K562 (cell line): ENCODE measurements at regions not wholly inside any gene's neighbourhood (a gene's known extent, or its start where the extent isn't known, plus 50 kb on each side); places are given as distances from the start of the nearest gene placed in this dataset.

Experiments
- CHD1 ChIP-seq: fragments of 200-600 bp; sonication (generic); IDR thresholded peaks from one replicate; pipeline ENCODE4 v1.6.1; 2012; ENCODE audit warnings: mild to moderate bottlenecking, moderate library complexity, low read length, inconsistent platforms
- ELF1 ChIP-seq: fragments of 200-800 bp; sonication (Bioruptor generic); IDR thresholded peaks from 2 replicates; pipeline ENCODE4 v1.6.1; 2016; ENCODE audit warnings: missing genetic modification characterization, missing compliant biosample characterization
- HSF4 ChIP-seq: fragments of 250-450 bp; sonication (Bioruptor Pico); IDR thresholded peaks from 2 replicates; pipeline ENCODE4 v2.1.2; 2022; ENCODE audit warnings: mild to moderate bottlenecking, moderate library complexity, borderline replicate concordance
- NFE2L1 ChIP-seq: fragments of 450-650 bp; IDR thresholded peaks from 2 replicates; pipeline ENCODE4 v1.6.1; 2016; ENCODE audit warnings: missing genetic modification characterization, low read depth, mild to moderate bottlenecking, missing compliant biosample characterization, moderate library complexity, borderline replicate concordance
- NR2F6 ChIP-seq: fragments of 450-650 bp; formaldehyde crosslinking; IDR thresholded peaks from 2 replicates; pipeline ENCODE4 v1.4.0; 2020; ENCODE audit warnings: mild to moderate bottlenecking
- PHF8 ChIP-seq: fragments of 200-600 bp; sonication (generic); IDR thresholded peaks from 2 replicates; pipeline ENCODE4 v1.6.1; 2012; ENCODE audit warnings: mixed run types, mild to moderate bottlenecking, inconsistent platforms, low read length, moderate library complexity, borderline replicate concordance
- RBM17 ChIP-seq: fragments of 200-400 bp; formaldehyde crosslinking; IDR thresholded peaks from 2 replicates; pipeline ENCODE4 v1.6.1; 2017; ENCODE audit warnings: low read depth, mild to moderate bottlenecking, low read length, borderline replicate concordance
- STAG1 ChIP-seq: sonication (generic); formaldehyde crosslinking; IDR thresholded peaks from 2 replicates; pipeline ENCODE4 v1.5.0; 2020; ENCODE audit warnings: missing genetic modification reagents, borderline replicate concordance
- STAT5A ChIP-seq: IDR thresholded peaks from 2 replicates; pipeline ENCODE4 v1.6.1; 2012; ENCODE audit warnings: low read length, inconsistent platforms, borderline replicate concordance
- TARDBP ChIP-seq: fragments of 450-650 bp; IDR thresholded peaks from 2 replicates; pipeline ENCODE4 v1.6.1; 2016
- ZBTB12 ChIP-seq: fragments of 250-450 bp; sonication (Bioruptor Pico); IDR thresholded peaks from 2 replicates; pipeline ENCODE4 v1.4.0; 2020
- TF ChIP-seq, protein P1 (sequence below), 2 experiments: fragments of 450-650 bp; IDR thresholded peaks; 2 replicates each; pipeline ENCODE4 v1.6.1; 2016; ENCODE audit warnings: mild to moderate bottlenecking in 2 of 2, borderline replicate concordance in 1 of 2, low read depth in 1 of 2, moderate library complexity in 1 of 2
- TF ChIP-seq, protein P2 (sequence below), 2 experiments: fragments of 450-650 bp; conservative IDR thresholded peaks; 2 replicates each; pipeline ENCODE4 v1.6.1; 2017; ENCODE audit warnings: mild to moderate bottlenecking in 2 of 2, moderate library complexity in 2 of 2
- TF ChIP-seq, protein P3 (sequence below): fragments of 450-650 bp; formaldehyde crosslinking; IDR thresholded peaks from 2 replicates; pipeline ENCODE4 v1.4.0; 2020; ENCODE audit warnings: mild to moderate bottlenecking, mixed read lengths

DNA sequence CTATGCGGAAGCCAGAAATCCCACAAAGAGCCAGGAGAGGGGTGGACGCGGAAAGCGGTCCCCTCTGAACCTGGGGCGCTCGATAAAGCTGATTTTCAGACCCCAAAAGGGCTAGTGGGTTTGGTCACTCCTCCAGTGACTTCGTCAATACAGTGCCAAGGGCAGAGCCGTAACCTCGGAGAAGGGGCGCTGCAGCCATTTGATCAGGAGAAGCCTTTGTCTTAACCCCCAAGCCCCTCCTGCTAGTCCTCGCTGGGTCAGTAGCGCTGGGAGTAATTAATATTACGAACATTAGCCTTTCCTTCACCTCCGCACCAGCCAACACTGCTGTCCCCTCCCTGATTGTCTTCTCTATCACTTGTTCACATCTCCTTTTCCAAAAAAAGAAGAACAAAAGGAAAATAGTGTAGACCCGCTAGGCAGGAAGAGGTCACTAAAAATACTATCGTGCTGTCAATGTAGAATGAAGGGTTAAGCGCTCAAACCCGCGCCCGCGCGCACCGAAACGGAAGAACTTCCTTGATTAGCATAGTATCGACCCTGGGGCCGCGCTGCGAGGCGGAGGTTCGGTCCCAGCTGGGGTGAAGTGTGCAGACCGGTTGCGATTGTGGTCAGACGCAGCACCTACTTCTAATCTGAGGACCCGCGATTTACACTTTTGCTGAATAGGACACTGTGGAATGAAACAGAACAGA lies 63.2 kb upstream of the MAPRE2 start (continued):
- TF ChIP-seq, protein P1, sequence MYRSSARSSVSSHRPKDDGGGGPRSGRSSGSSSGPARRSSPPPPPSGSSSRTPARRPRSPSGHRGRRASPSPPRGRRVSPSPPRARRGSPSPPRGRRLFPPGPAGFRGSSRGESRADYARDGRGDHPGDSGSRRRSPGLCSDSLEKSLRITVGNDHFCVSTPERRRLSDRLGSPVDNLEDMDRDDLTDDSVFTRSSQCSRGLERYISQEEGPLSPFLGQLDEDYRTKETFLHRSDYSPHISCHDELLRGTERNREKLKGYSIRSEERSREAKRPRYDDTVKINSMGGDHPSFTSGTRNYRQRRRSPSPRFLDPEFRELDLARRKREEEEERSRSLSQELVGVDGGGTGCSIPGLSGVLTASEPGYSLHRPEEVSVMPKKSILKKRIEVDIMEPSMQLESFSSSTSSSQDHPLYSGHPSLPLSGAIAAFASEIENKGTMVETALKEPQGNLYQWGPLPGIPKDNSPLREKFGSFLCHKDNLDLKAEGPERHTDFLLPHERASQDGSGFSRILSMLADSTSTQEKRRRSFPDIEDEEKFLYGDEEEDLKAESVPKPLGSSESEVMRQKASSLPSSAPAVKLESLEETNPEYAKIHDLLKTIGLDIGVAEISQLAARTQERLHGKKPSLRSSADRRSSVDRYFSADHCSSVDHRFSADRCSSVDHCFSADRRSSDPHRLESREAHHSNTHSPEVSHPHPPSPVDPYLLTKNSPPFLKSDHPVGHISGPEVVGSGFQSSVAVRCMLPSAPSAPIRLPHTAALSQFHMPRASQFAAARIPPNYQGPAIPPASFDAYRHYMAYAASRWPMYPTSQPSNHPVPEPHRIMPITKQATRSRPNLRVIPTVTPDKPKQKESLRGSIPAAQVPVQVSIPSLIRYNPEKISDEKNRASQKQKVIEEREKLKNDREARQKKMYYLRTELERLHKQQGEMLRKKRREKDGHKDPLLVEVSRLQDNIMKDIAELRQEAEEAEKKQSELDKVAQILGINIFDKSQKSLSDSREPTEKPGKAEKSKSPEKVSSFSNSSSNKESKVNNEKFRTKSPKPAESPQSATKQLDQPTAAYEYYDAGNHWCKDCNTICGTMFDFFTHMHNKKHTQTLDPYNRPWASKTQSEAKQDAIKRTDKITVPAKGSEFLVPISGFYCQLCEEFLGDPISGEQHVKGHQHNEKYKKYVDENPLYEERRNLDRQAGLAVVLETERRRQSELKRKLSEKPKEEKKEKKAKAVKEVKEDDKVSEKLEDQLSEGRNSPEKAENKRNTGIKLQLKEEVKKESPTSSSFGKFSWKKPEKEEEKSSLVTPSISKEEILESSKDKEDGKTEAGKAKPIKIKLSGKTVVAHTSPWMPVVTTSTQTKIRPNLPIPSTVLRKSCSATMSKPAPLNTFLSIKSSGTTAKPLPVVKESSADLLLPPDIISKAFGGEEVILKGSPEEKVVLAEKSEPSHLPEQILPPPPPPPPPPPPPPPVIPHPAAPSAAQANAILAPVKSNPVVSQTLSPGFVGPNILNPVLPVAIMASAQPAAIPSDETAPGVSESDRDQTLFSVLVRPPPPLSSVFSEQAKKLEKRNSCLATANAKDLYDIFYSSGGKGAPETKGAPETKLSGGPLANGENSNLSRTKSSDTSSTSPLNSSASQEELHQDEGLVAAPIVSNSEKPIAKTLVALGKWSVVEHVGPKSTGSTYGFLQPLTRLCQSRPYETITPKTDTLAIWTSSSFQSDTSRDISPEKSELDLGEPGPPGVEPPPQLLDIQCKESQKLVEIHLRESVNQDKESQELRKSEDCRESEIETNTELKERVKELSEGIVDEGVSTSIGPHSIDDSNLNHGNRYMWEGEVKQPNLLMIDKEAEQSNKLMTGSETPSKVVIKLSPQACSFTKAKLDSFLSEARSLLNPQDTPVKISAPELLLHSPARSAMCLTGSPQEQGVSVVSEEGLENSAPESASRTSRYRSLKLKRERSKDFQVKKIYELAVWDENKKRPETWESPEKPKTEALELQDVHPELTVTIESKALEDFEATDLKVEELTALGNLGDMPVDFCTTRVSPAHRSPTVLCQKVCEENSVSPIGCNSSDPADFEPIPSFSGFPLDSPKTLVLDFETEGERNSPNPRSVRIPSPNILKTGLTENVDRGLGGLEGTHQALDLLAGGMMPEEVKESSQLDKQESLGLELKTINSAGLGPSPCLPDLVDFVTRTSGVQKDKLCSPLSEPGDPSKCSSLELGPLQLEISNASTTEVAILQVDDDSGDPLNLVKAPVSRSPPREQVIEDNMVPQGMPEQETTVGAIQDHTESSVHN (IDR thresholded peaks at IDR 0.05; ENCODE audit: borderline replicate concordance in 1 of 2, low read depth in 1 of 2) = no peak
- TF ChIP-seq NFE2L1 (tag) = no peak
- TF ChIP-seq PHF8 = peak; percentile 15; the same call in 1 of the 2 replicates
- no peak for TF ChIP-seq RBM17
- TF ChIP-seq TARDBP = no peak
- TF ChIP-seq ELF1 (tag) = 0 out of 2 replicates have a peak, but pooled peaks have one; percentile 28
- TF ChIP-seq HSF4 (CRISPR knock-in tag) = no peak
- TF ChIP-seq, protein P2, sequence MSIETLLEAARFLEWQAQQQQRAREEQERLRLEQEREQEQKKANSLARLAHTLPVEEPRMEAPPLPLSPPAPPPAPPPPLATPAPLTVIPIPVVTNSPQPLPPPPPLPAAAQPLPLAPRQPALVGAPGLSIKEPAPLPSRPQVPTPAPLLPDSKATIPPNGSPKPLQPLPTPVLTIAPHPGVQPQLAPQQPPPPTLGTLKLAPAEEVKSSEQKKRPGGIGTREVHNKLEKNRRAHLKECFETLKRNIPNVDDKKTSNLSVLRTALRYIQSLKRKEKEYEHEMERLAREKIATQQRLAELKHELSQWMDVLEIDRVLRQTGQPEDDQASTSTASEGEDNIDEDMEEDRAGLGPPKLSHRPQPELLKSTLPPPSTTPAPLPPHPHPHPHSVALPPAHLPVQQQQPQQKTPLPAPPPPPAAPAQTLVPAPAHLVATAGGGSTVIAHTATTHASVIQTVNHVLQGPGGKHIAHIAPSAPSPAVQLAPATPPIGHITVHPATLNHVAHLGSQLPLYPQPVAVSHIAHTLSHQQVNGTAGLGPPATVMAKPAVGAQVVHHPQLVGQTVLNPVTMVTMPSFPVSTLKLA (conservative IDR thresholded peaks at IDR 0.05) = no peak
- peak; percentile 33 for TF ChIP-seq CHD1
- TF ChIP-seq, protein P3, sequence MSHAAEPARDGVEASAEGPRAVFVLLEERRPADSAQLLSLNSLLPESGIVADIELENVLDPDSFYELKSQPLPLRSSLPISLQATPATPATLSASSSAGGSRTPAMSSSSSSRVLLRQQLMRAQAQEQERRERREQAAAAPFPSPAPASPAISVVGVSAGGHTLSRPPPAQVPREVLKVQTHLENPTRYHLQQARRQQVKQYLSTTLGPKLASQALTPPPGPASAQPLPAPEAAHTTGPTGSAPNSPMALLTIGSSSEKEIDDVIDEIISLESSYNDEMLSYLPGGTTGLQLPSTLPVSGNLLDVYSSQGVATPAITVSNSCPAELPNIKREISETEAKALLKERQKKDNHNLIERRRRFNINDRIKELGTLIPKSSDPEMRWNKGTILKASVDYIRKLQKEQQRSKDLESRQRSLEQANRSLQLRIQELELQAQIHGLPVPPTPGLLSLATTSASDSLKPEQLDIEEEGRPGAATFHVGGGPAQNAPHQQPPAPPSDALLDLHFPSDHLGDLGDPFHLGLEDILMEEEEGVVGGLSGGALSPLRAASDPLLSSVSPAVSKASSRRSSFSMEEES (CRISPR knock-in tag) = no peak
- TF ChIP-seq STAT5A = no peak
- no peak for TF ChIP-seq STAG1
- no peak for TF ChIP-seq ZBTB12 (CRISPR knock-in tag)
- TF ChIP-seq NR2F6 (CRISPR knock-in tag) = no peak
